OCI-LY7 (cell line): ENCODE measurements at regions not wholly inside any gene's neighbourhood (a gene's known extent, or its start where the extent isn't known, plus 50 kb on each side); places are given as distances from the start of the nearest gene placed in this dataset.
"Not testable (repeated sequence)": the region's sequence is repeated elsewhere in the genome, so short reads cannot be mapped to it uniquely, and the experiment has no call there.

ENCODE experiments used
- CTCF ChIP-seq: fragments of 200-600 bp; sonication (generic); conservative IDR thresholded peaks from 2 replicates; pipeline ENCODE4 v1.5.1; 2014; ENCODE audit warnings: mild to moderate bottlenecking, antibody characterized with exemption, low read length, moderate library complexity, mixed read lengths
- EZH2phosphoT487 ChIP-seq: fragments of 200-600 bp; sonication (generic); IDR thresholded peaks from 2 replicates; pipeline ENCODE4 v1.6.1; 2018; ENCODE audit warnings: low read depth, borderline replicate concordance, mild to moderate bottlenecking, mixed run types, antibody characterized with exemption, low read length, moderate library complexity, mixed read lengths

- not testable (repeated sequence) for TF ChIP-seq CTCF, EZH2phosphoT487
These were observed 139.0 kb downstream of the THBS2 start for GRCh38 chr6:169114632-169115031.
